ENCODE measurements at regions not wholly inside any gene's neighbourhood (a gene's known extent, or its start where the extent isn't known, plus 50 kb on each side); places are given as distances from the start of the nearest gene placed in this dataset.

- TF ChIP-seq CTCF (IDR thresholded peaks at IDR 0.05) (no peak), SIN3A (IDR thresholded peaks at IDR 0.05; ENCODE audit: borderline replicate concordance, insufficient read depth, low read depth, low read length) (no peak), TCF7L2 (IDR thresholded peaks at IDR 0.05; ENCODE audit: low read depth, low read length) (no peak), POLR2AphosphoS5 (IDR thresholded peaks at IDR 0.05; ENCODE audit: low read depth, low read length) (no peak)
Observed at GRCh38 chr2:60364491-60364890, 189.0 kb downstream of the BCL11A start.
